ENCODE measurements at regions not wholly inside any gene's neighbourhood (a gene's known extent, or its start where the extent isn't known, plus 50 kb on each side); places are given as distances from the start of the nearest gene placed in this dataset.
"Not testable (repeated sequence)": the region's sequence is repeated elsewhere in the genome, so short reads cannot be mapped to it uniquely, and the experiment has no call there.

DNA sequence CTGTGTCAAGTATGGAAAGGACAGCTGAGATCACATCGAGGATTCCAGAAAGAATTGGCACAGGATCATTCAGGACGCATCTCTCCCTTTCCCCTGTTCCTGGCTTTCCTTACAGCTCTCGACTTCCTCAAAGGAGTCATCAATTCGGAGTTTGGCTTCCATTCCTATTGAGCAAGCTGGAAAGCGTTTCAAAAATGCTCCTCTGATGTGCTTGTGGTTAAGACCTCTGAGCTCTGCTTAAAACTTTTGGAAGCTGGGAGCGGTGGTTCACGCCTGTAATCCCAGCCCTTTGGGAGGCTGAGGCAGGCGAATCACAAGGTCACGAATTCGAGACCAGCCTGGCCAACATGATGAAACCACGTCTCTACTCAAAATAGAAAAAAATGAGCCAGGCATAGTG is 136.9 kb upstream of the OSBPL11 start:
- TF ChIP-seq, protein P1, sequence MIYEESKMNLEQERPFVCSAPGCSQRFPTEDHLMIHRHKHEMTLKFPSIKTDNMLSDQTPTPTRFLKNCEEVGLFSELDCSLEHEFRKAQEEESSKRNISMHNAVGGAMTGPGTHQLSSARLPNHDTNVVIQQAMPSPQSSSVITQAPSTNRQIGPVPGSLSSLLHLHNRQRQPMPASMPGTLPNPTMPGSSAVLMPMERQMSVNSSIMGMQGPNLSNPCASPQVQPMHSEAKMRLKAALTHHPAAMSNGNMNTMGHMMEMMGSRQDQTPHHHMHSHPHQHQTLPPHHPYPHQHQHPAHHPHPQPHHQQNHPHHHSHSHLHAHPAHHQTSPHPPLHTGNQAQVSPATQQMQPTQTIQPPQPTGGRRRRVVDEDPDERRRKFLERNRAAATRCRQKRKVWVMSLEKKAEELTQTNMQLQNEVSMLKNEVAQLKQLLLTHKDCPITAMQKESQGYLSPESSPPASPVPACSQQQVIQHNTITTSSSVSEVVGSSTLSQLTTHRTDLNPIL (CRISPR knock-in tag; IDR thresholded peaks at IDR 0.05; ENCODE audit: low read depth) = not testable (repeated sequence)
- not testable (repeated sequence) for TF ChIP-seq ESRRG (CRISPR knock-in tag; IDR thresholded peaks at IDR 0.05)
